Astrocyte of the spinal cord (primary cell): ENCODE measurements at regions not wholly inside any gene's neighbourhood (a gene's known extent, or its start where the extent isn't known, plus 50 kb on each side); places are given as distances from the start of the nearest gene placed in this dataset.

ENCODE experiments used
- DNase-seq: peaks from one replicate; pipeline ENCODE4 v3.0.0; 2011; ENCODE audit warnings: low read depth, low spot score
- H3K4me3 ChIP-seq: 2 replicates; pipeline ENCODE4 v1.5.1; 2011; ENCODE audit warnings: low read depth, mild to moderate bottlenecking, low read length, moderate library complexity
- in situ Hi-C: cut with HindIII; loops from 2 replicates; pipeline ENCODE4 v1.10.0; 2017; ENCODE audit warnings: low sequenced_read_pairs
- TF ChIP-seq, protein P1 (sequence below): IDR thresholded peaks from 2 replicates; pipeline ENCODE4 v1.5.1; 2012; ENCODE audit warnings: low read depth, mild to moderate bottlenecking, low read length, inconsistent platforms

DNA sequence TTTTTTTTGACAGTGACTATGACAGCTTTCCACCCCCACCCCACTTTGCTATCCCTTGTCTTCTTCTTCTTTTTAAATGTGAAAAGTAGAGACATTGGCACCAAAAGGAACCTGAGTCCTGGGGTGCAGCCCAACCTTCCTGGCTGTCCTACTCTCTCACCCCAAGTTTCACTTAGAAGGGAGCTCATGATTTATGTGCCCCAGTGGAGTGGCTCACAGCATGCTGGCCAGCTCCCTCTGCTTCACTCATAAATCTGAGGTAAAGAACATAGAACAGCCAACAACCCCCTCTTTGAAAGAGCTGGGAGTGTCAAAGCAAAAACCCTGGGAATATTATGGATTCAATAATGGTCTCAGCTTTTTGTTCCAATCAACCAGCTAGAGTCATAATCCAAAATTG, 196.3 kb upstream of the DAPK1 start:
- TF ChIP-seq, protein P1, sequence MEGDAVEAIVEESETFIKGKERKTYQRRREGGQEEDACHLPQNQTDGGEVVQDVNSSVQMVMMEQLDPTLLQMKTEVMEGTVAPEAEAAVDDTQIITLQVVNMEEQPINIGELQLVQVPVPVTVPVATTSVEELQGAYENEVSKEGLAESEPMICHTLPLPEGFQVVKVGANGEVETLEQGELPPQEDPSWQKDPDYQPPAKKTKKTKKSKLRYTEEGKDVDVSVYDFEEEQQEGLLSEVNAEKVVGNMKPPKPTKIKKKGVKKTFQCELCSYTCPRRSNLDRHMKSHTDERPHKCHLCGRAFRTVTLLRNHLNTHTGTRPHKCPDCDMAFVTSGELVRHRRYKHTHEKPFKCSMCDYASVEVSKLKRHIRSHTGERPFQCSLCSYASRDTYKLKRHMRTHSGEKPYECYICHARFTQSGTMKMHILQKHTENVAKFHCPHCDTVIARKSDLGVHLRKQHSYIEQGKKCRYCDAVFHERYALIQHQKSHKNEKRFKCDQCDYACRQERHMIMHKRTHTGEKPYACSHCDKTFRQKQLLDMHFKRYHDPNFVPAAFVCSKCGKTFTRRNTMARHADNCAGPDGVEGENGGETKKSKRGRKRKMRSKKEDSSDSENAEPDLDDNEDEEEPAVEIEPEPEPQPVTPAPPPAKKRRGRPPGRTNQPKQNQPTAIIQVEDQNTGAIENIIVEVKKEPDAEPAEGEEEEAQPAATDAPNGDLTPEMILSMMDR, result no peak
- in situ Hi-C loops, result no loop called here
- H3K4me3 ChIP-seq, result no peak overlapping the region
- DNase-seq, result no peak

DNA sequence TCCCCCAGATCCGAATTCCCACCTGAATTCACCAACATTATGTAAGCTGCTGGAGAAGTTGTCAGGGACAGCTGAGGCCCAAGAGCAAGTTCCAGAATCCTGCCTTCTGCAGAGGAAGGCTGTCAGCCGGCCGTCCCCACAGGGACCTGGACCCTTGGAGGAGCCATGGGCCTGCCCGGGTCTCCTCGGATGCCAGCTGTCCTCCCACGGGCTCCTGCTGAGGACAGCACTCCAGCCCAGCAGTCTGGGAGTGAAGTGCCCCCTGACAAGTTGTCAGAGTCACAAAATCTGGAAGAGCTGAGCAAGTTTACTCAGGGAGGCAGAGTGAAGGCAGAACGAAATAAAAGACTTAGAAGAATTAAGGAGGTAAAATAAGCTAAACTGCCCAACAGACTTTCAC, 192.5 kb upstream of the DAPK1 start:
- DNase-seq, result no peak
- in situ Hi-C loops, result no loop called here
- TF ChIP-seq, protein P1, result no peak
- no peak overlapping the region for H3K4me3 ChIP-seq

DNA sequence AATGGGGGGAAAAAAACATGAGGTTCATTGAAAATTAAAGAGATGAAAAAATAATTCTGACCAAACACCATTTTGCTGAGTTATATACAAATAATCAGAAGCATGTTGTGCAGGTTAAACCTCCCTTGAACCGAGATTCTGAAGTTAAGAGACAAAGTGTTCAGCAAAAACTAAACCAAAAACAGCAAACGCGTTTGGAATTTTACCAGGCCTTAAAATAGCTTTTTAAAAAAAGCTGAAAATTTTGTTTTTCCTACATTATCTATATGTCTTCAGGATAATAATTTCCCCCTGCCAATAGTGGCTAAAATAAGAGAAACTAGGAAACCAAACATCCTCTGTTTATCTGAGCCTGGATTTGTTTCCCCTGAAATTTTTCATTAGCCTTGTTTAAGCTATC, 191.7 kb upstream of the DAPK1 start:
- no peak overlapping the region for H3K4me3 ChIP-seq
- DNase-seq, result no peak
- in situ Hi-C loops, result no loop called here
- TF ChIP-seq, protein P1, result no peak

DNA sequence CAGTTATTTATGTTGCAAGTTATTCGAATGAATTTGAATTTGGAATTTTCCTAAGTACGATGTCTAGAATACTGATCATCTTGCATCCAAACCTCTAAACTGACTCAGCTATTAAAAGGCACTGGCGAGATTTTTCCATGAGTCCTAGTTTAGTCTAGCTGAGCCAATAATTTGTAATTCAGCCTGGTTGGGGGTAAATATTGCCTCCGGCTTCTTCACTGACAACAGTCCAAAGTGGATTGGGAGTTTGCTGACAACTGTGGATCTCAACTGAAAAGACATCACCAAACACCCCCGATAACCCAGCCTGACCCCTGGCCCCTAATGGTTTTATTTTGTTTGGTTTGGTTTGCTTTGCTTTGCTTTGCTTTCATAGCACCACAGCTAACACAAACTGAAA, 189.8 kb upstream of the DAPK1 start:
- in situ Hi-C loops, result no loop called here
- no peak for DNase-seq
- TF ChIP-seq, protein P1, result no peak

DNA sequence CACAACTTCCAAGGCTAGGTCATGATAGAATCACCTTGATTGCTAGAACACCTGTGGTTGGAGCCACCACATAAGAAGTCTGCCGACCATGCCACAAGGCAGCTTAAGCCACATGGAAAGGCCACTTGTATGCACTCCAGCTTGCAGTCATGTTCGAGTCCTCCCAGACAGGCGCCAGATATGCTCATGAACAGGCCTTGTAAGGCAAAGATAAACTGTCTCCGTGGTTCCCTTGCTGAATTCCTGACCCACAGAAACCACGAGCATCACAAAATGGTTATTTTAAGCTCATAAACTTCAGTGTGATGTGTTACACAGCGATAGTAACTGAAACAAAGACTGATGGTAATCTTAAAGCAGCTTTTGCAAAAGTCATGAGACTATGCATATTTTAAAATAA, 188.4 kb upstream of the DAPK1 start:
- peak; percentile 30 for DNase-seq
- in situ Hi-C loops, result no loop called here
- TF ChIP-seq, protein P1, result no peak
- no peak overlapping the region for H3K4me3 ChIP-seq

More for the DNA sequence above, 189.8 kb upstream of the DAPK1 start:
- H3K4me3 ChIP-seq, result no peak overlapping the region

DNA sequence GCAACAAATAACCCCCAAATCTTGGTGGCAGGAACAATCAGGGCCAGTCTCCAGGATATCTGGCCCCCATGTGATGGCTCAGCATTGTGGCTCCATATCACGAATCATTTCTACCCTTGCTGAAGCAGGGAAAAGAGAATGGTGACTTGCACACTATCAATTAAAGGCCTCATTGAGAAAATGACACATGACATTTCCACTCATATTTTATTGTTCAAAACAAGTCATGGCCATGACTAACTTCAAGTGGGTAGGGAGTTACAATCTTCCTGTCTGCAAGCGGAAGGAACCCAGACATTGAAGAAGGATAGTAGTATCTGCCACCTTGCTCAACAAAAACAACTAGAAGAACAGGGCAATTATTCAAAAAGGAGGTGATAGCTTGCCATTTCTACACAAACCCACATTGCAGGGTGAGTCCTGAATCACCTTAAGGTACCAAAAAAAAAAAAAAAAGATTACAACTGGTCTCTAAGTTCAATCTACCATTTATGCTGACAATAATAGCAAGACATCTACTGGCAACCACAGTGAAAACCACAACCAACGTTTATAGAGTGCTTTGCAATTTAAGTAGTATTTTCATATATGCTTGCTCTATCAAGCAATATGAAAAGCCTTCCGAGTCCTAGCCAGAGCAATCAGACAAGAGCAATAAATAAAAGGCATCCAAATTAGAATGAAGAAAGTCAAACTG, 186.7 kb upstream of the DAPK1 start:
- no peak overlapping the region for H3K4me3 ChIP-seq
- in situ Hi-C loops, result no loop called here
- no peak for DNase-seq
- TF ChIP-seq, protein P1, result no peak
